Esophagus squamous epithelium (tissue), 5 donors: ENCODE measurements at regions not wholly inside any gene's neighbourhood (a gene's known extent, or its start where the extent isn't known, plus 50 kb on each side); places are given as distances from the start of the nearest gene placed in this dataset.

ENCODE experiments used
- DNase-seq: peaks from one replicate; lab custom pipeline; 2025; lab: John Stamatoyannopoulos, UW
- H3K27ac ChIP-seq, 4 donors: fragments of 200-600 bp; sonication (generic); one replicate each; pipeline ENCODE4 v1.5.1; 2016 to 2019; ENCODE audit warnings: mild to moderate bottlenecking in 1 of 4
- H3K27me3 ChIP-seq, 4 donors: fragments of 200-600 bp; sonication (generic); 1 replicate in 3 of 4; 2 replicates in 1 of 4; pipeline versions ENCODE4 v1.5.1 to v1.6.0; 2017 to 2021; ENCODE audit warnings: antibody characterized with exemption in 1 of 4
- H3K36me3 ChIP-seq, 3 donors: fragments of 200-600 bp; sonication (generic); one replicate each; pipeline ENCODE4 v1.5.1; 2016 to 2019
- H3K4me1 ChIP-seq, 3 donors: fragments of 200-600 bp; sonication (generic); one replicate each; pipeline ENCODE4 v1.5.1; 2017 to 2019
- H3K4me3 ChIP-seq, 4 donors: fragments of 200-600 bp; sonication (generic); 1 replicate in 3 of 4; 2 replicates in 1 of 4; pipeline ENCODE4 v1.5.1; 2016 to 2019; ENCODE audit warnings: mild to moderate bottlenecking in 2 of 4, moderate library complexity in 1 of 4
- H3K9me3 ChIP-seq, 3 donors: fragments of 200-600 bp; sonication (generic); one replicate each; pipeline ENCODE4 v1.5.1; 2016 to 2019
- POLR2A ChIP-seq, 4 donors: fragments of 450-650 bp; IDR thresholded peaks; one replicate each; pipeline ENCODE4 v1.6.1; 2017; ENCODE audit warnings: antibody characterized with exemption in 4 of 4, mild to moderate bottlenecking in 4 of 4, moderate library complexity in 3 of 4
- WGBS, 2 donors: methylation state at CpG; one replicate each; pipeline ENCODE4 v1.1.5; 2018; 5-methylcytosine and 5-hydroxymethylcytosine counted together
- intact Hi-C: fragments of 100-400 bp; cut with DNase I; formaldehyde crosslinking; loops from one replicate; pipeline ENCODE4 v1.15.0; 2022
- TF ChIP-seq, protein P1 (sequence below), 6 experiments: fragments of 450-650 bp in 4 of 6; fragments of 200-600 bp in 2 of 6; sonication (generic) in 2 of 6; IDR thresholded peaks; one replicate each; pipeline ENCODE4 v1.5.1; 2016 to 2019; ENCODE audit warnings: antibody characterized with exemption in 6 of 6, mild to moderate bottlenecking in 4 of 6, moderate library complexity in 4 of 6
- donor health status: DM: yes; HTN: yes; CAD: no.

DNA sequence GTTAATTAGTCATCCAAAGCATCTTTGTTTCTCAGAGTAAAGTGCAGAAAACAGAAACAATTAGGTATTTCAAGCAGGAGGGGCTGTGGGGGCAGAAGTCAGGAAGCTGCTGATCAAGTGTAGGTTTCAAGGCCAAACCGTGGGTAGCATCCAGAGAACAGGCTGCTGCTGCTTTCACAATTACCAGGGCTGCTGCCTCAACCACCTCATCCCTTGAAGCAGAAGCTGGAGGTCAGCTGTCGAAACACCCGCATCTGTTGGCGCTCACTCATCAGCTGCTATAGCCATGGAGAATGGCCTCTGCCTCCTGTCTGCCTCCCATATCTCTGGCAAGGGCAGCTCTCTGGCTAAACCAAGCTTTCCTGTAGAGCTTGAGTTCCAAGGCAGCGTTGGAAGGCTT lies 122.9 kb upstream of the OSMR start:
- no peak overlapping the region for H3K4me3 ChIP-seq
- no peak for TF ChIP-seq POLR2A (IDR thresholded peaks at IDR 0.05)
- TF ChIP-seq, protein P1, sequence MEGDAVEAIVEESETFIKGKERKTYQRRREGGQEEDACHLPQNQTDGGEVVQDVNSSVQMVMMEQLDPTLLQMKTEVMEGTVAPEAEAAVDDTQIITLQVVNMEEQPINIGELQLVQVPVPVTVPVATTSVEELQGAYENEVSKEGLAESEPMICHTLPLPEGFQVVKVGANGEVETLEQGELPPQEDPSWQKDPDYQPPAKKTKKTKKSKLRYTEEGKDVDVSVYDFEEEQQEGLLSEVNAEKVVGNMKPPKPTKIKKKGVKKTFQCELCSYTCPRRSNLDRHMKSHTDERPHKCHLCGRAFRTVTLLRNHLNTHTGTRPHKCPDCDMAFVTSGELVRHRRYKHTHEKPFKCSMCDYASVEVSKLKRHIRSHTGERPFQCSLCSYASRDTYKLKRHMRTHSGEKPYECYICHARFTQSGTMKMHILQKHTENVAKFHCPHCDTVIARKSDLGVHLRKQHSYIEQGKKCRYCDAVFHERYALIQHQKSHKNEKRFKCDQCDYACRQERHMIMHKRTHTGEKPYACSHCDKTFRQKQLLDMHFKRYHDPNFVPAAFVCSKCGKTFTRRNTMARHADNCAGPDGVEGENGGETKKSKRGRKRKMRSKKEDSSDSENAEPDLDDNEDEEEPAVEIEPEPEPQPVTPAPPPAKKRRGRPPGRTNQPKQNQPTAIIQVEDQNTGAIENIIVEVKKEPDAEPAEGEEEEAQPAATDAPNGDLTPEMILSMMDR (IDR thresholded peaks at IDR 0.05): no peak
- no peak overlapping the region for H3K27ac ChIP-seq
- no peaks in the 10 kb centered on the region for H3K27me3 ChIP-seq
- no peaks in the 10 kb centered on the region for H3K36me3 ChIP-seq
- H3K9me3 ChIP-seq: no peaks in the 10 kb centered on the region
- H3K4me1 ChIP-seq: peaks cover 0 to 12% (median 3%) of the 10 kb centered on the region in 3 donors
- intact Hi-C loops: no loop called here
- WGBS, 2 donors: 0 to 71% methylated on average over 1 to 4 of the region's 5 CpGs
- DNase-seq: no peak

- no peak for DNase-seq
- intact Hi-C loops: no loop called here
- 84 to 88% methylated on average over 4 of the region's 4 CpGs for WGBS, 2 donors
- no peaks in the 10 kb centered on the region for H3K9me3 ChIP-seq
- no peak overlapping the region for H3K27ac ChIP-seq
- no peak overlapping the region for H3K4me3 ChIP-seq
- no peaks in the 10 kb centered on the region for H3K27me3 ChIP-seq
- peaks cover 0 to 11% (median 3%) of the 10 kb centered on the region in 3 donors for H3K4me1 ChIP-seq
- TF ChIP-seq, protein P1 (IDR thresholded peaks at IDR 0.05): no peak
- TF ChIP-seq POLR2A (IDR thresholded peaks at IDR 0.05): no peak
- H3K36me3 ChIP-seq: no peaks in the 10 kb centered on the region
Measured at GRCh38 chr5:38723426-38723825, 122.4 kb upstream of the OSMR start.

DNA sequence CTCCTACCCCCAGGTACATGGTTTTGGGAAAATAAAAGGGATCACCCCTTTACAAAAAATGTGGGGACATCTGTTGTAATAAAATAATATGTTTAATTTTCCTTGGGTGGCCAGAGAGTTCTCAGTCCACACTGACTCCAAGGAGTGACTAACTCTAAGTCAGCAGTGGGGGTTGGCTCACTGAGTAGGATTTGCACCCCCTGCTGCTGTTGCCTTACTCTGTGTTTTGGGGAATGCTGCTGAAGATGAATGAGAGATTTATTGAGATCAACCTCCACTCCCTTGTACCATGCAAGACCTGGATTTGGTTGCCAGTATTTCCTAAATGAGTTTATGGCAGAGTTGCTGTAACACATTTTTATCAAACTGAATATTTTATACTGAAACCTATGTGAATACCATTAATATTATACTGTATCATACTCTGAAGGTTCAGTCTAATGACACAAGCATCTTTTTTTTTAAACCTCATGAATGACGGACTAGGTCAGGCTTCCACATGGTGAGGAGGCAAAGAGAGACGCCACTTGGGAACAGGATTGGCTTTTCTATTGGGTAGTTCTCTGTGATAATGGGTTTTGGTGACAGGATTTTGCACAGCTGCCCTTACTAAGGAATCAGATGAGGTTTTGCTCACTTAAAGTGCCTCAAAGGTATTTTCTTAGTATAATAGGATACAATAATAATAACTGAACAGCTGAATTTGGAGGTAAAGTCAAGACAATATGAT lies 121.3 kb upstream of the OSMR start:
- Histone ChIP-seq H3K4me1 (peaks cover 0 to under 1% (median 0%) of the 10 kb centered on the region in 3 donors), H3K27me3 (no peaks in the 10 kb centered on the region), H3K27ac (no peak overlapping the region), H3K9me3 (no peaks in the 10 kb centered on the region), H3K36me3 (no peaks in the 10 kb centered on the region), H3K4me3 (no peak overlapping the region)
- TF ChIP-seq POLR2A (IDR thresholded peaks at IDR 0.05): no peak
- TF ChIP-seq, protein P1 (IDR thresholded peaks at IDR 0.05): no peak
- 71 to 73% methylated on average over 2 of the region's 2 CpGs for WGBS, 2 donors
- no peak for DNase-seq
- intact Hi-C loops: no loop called here

- Histone ChIP-seq H3K27me3 (no peaks in the 10 kb centered on the region), H3K4me1 (no peaks in the 10 kb centered on the region), H3K4me3 (no peak overlapping the region), H3K27ac (no peak overlapping the region), H3K36me3 (no peaks in the 10 kb centered on the region), H3K9me3 (no peaks in the 10 kb centered on the region)
- no peak for TF ChIP-seq POLR2A (IDR thresholded peaks at IDR 0.05)
- TF ChIP-seq, protein P1 (IDR thresholded peaks at IDR 0.05): no peak
- DNase-seq: no peak
- whole genome bisulfite sequencing, 2 donors: 70 to 77% methylated on average over 7 to 10 of the region's 10 CpGs
- intact Hi-C loops: no loop called here
Measured at GRCh38 chr5:38725371-38725865, 120.4 kb upstream of the OSMR start.

GRCh38 chr5:38726279-38726678 lies 119.5 kb upstream of the OSMR start:
- no peaks in the 10 kb centered on the region for H3K36me3 ChIP-seq
- WGBS, 2 donors: 83 to 96% methylated on average over 3 of the region's 3 CpGs
- H3K9me3 ChIP-seq: no peaks in the 10 kb centered on the region
- intact Hi-C loops: no loop called here
- H3K27me3 ChIP-seq: no peaks in the 10 kb centered on the region
- no peak overlapping the region for H3K27ac ChIP-seq
- TF ChIP-seq, protein P1 (IDR thresholded peaks at IDR 0.05): no peak
- no peak for TF ChIP-seq POLR2A (IDR thresholded peaks at IDR 0.05)
- no peaks in the 10 kb centered on the region for H3K4me1 ChIP-seq
- H3K4me3 ChIP-seq: no peak overlapping the region
- DNase-seq: no peak
